MM.1S (cell line): ENCODE measurements at regions not wholly inside any gene's neighbourhood (a gene's known extent, or its start where the extent isn't known, plus 50 kb on each side); places are given as distances from the start of the nearest gene placed in this dataset.

Source experiments
- EZH2phosphoT487 ChIP-seq: fragments of 300-600 bp; sonication (generic); IDR thresholded peaks from 2 replicates; pipeline ENCODE4 v1.6.1; 2018; ENCODE audit warnings: antibody characterized with exemption, low read length
- TF ChIP-seq, protein P1 (sequence below): fragments of 300-600 bp; sonication (generic); IDR thresholded peaks from 2 replicates; pipeline ENCODE4 v1.5.1; 2016; ENCODE audit warnings: antibody characterized with exemption, low read length, mixed read lengths

DNA sequence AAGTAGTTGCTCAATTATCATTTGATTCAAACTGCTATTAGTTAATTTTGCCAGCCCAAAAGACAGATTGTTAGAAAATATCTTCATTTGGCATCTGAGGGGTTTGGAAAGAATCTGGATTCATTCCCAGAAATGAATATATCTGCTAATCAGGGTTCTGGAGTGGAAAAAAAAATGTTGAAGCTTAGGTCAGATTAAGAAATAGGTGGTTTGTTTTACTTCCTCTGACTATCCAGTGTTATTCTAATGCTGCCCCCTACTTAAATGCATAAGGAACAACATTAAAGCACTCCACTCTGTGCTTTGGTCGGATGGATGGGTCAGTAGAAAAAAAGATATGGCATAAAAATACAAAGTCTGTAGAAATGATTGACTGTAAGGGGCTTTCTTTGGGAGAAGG is 89.0 kb downstream of the LUZP4 start:
- TF ChIP-seq, protein P1, sequence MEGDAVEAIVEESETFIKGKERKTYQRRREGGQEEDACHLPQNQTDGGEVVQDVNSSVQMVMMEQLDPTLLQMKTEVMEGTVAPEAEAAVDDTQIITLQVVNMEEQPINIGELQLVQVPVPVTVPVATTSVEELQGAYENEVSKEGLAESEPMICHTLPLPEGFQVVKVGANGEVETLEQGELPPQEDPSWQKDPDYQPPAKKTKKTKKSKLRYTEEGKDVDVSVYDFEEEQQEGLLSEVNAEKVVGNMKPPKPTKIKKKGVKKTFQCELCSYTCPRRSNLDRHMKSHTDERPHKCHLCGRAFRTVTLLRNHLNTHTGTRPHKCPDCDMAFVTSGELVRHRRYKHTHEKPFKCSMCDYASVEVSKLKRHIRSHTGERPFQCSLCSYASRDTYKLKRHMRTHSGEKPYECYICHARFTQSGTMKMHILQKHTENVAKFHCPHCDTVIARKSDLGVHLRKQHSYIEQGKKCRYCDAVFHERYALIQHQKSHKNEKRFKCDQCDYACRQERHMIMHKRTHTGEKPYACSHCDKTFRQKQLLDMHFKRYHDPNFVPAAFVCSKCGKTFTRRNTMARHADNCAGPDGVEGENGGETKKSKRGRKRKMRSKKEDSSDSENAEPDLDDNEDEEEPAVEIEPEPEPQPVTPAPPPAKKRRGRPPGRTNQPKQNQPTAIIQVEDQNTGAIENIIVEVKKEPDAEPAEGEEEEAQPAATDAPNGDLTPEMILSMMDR = no peak
- no peak for TF ChIP-seq EZH2phosphoT487
